Cardiac fibroblast (primary cell): ENCODE measurements at regions not wholly inside any gene's neighbourhood (a gene's known extent, or its start where the extent isn't known, plus 50 kb on each side); places are given as distances from the start of the nearest gene placed in this dataset.
"Not testable (repeated sequence)": the region's sequence is repeated elsewhere in the genome, so short reads cannot be mapped to it uniquely, and the experiment has no call there.

Experiments used
- DNase-seq, 2 donors: peaks; one replicate each; pipeline versions ENCODE4 v3.0.0 to v3.0.0-alpha.2; 2010; ENCODE audit warnings: low read depth in 2 of 2
- H3K4me3 ChIP-seq, 2 donors: replicated peaks in 1 of 2; 1 replicate in 1 of 2; 2 replicates in 1 of 2; pipeline ENCODE4 v1.5.1; 2011; ENCODE audit warnings: low read depth in 2 of 2, low read length in 2 of 2, mild to moderate bottlenecking in 2 of 2, moderate library complexity in 1 of 2
- TF ChIP-seq, protein P1 (sequence below): IDR thresholded peaks from one replicate; pipeline ENCODE4 v1.5.1; 2011; ENCODE audit warnings: low read depth, mild to moderate bottlenecking, low read length, inconsistent platforms

DNA sequence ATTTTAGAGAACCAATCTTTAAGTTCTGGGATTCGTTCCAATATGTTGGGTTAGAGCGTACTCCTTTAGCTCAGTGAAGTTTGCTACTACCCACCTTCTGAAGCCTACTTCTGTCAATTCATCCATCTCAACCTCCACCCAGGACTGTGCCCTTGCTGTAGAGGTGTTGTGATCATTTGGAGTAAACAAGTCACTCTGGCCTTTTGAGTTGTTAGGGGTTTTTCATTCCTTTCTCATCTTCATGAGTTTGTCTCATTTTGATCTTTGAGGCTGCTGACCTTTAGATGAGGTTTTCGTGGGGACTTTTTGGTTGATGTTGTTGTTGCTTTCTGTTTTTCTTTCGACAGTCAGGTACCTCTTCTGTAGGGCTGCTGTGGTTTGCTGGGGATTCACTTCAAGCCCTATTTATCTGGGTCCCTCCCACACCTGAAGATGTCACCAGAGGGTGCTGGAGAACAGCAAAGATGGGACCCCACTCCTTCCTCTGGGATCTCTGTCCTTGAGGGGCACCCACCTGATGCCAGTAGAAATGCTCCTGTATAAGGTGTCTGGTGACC lies 158.4 kb downstream of the ANKRD36B start:
- not testable (repeated sequence) for DNase-seq, H3K4me3 ChIP-seq

DNA sequence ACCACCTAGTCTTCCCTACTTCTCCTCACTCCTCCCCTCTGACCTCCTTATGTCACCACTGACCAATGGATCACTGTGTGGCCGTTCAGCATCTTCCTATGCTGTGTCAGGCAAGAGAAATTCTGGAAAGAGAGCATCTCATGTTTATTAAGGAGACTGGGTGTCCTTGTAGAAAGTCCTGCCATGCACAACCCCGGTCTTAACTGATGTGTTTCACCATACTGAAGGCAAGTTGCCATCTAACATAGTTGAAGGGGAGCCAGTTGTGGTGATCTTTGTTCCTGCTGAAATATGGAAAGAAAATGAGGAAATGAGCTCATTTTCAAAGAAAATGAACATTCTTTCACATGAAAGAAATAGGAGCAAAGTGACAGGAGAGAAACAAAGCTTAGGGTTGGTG lies 167.3 kb downstream of the ANKRD36B start:
- H3K4me3 ChIP-seq, DNase-seq: not testable (repeated sequence)

DNA sequence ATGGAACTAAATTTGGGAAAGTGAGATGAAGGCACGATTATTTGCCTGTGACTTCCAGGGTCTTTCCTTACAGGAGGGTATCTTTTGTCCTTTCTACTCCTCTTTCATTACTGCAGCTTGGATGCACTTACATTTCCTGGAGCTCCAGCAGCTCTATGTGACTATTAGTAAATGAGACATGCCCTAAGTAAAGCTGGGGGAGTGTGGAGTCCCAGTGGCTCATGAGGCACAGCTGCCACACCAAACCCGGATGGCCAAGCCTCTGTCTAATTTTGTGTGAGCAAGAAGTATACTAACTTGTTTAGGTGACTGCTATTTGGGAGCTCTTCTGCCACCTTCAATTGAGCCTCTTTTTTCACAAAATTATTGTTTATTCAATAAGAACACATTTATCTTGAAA lies 183.3 kb downstream of the ANKRD36B start:
- not testable (repeated sequence) for H3K4me3 ChIP-seq, DNase-seq

DNA sequence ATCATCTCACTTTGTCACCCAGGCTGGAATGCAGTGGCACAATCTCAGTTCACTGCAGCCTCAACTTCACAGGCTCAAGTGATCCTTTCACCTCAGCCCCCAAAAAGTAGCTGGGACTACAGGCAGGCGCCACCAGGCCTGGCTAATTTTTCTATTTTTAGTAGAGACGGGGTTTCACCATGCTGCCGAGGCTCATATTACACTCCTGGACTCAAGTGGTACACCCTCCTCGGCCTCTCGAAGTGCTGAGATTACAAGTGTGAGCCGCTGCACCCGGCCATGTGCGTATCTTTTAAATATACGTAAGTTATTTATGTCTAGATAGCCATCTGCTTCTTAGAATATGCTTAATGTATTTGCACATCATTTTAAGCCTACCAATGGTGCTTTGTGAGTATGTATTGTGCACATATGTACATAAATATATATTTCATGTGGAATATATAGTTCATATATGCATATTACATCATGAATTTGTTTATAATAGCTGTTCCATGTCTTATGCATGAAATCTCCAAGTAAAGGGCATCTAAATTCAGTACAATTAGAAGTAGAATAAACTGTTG lies 184.4 kb downstream of the ANKRD36B start:
- not testable (repeated sequence) for H3K4me3 ChIP-seq, DNase-seq

DNA sequence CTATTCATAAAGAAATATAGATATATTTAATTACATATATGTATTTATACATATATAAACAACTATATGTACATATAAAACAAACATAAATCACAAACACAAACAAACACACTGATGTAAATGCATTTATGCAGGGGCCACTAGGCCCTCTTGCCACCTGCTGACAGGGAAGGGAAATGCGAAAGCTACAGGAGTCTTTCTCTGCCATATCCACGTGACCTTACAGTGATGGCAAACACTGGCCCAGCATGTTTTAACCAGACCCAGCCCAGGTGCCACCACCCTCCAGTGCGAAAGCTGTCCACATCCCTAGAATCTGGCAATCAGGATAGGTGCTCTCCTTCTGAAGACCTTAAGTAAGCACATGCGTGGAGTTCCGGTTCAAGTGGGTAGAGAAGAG lies 187.0 kb downstream of the ANKRD36B start:
- not testable (repeated sequence) for H3K4me3 ChIP-seq, DNase-seq

DNA sequence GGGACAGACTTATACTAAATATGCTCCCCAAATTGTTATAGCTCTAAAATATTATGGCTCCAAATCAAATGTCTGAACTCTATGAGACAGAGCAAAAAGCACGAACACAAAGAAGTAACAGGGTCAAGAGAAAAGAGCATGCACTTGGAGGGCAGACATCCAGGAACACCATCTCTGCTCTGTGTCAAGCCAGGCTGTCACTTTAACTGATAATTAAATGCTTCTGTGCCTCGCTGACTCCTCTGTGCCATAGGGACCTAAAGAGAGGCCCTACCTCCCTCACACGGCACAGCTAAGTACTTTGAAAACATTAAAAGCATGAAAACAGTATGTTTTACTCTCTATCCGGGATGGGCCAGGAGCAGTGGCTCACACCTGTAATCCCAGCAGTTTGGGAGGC lies 194.0 kb downstream of the ANKRD36B start:
- not testable (repeated sequence) for DNase-seq, H3K4me3 ChIP-seq

DNA sequence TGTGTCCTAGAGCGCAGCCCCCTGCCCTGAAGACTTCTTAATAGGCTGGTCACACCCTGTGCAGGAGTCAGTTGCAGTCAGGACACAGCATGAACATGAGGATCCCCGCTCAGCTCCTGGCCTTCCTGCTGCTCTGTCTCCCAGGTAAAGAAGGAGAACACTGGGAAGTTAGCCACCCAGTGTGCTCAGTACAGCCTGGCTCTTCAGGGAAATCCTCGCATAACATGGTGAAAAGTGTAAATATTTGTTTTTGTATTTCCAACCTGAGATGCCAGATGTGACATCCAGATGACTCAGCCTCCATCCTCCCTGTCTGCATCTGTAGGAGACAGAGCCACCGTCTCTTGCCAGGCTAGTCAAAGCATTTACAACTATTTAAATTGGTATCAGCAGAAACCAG lies 203.9 kb downstream of the ANKRD36B start:
- not testable (repeated sequence) for DNase-seq, H3K4me3 ChIP-seq

DNA sequence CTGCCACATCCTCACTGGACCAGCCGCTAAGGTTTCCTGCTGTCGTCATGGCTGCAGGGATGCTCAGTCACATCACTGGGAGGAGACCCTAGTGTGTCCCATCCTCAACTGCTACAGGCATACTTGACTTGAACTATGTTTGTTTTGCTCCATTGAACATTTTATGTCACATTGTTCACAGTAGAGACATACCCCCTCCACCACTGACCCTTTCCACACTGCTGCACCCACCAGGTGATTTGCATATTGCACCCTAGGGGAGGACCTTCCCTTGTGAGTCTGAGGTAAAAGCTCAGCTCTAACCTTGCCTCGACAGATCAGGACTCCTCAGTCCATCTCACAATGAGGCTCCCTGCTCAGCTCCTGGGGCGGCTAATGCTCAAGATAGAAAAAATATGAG lies 213.8 kb downstream of the ANKRD36B start:
- H3K4me3 ChIP-seq = not testable (repeated sequence)

DNA sequence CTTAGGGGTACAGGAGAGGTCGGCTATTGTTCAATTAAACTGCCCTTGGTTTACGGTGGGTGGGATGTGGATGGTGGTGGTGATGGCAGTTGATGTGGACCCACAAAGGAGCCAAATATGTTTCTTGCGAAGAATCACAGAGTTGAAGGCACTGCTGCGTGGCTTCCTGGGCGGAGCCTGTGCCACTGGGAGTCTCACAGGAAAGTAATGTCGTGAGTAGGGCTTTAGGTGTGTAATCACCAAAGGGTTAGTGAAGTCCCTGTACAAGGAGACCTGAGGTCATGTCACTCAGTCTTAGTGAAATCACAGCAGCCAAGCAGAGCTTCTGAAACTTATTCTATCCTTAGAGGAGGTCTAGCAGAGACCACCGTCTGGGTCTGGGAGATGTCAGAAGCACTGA lies 215.3 kb downstream of the ANKRD36B start:
- not testable (repeated sequence) for DNase-seq, H3K4me3 ChIP-seq

More for the DNA sequence above, 213.8 kb downstream of the ANKRD36B start:
- DNase-seq = not testable (repeated sequence)

DNA sequence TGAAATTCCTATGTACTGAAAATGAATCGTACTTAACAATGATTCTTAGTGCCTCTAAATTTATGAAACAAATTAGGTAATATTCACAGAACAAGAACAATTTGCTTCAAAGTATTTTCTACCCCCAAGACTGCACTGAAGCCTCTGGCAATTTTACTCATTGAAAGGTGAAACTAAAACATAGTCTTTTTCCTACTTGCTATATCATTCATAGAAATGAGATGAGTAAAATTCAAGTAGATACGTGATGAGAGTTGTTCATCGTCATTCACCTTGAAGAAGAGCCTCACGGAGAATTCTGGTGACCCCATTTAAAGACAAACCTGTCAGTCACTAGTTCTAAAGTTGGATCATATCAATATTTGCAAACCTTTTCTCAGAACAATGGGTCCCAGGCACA lies 226.5 kb downstream of the ANKRD36B start:
- H3K4me3 ChIP-seq, DNase-seq: not testable (repeated sequence)

DNA sequence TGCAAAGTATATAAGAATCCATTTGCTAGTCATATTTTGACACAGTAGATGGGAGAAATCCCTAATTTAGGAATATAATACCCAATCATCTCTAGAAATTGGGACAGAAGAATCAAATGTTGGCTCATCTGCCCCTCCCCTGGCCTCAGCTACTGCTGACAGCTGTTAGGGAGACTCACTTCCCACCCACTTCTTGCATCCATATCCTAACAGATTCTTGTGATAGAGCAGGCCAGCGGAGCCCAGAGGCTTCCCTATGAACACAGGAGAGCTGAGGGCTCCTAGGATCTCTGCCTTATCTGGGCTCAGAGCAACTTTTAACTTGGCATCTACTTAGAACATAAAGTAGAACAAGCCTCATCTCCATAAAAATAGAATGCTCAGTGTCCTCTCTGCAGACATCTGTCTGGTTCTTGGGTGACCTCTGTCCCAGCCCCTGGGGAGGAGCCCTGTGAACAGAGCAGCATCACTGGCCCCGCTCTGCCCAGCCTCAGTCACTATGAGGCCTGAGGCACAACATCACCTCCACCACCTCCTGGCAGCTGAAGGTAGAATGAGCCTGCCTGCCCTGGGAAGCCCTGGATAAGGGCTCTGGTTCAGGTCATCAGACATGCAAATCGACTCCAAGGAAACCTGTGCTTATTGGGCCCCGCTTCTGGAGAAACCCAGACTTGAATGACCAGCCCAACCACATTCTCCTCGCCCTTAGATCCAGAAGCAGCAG lies 229.7 kb downstream of the ANKRD36B start:
- no peak for DNase-seq
- H3K4me3 ChIP-seq = no peak overlapping the region
- TF ChIP-seq, protein P1, sequence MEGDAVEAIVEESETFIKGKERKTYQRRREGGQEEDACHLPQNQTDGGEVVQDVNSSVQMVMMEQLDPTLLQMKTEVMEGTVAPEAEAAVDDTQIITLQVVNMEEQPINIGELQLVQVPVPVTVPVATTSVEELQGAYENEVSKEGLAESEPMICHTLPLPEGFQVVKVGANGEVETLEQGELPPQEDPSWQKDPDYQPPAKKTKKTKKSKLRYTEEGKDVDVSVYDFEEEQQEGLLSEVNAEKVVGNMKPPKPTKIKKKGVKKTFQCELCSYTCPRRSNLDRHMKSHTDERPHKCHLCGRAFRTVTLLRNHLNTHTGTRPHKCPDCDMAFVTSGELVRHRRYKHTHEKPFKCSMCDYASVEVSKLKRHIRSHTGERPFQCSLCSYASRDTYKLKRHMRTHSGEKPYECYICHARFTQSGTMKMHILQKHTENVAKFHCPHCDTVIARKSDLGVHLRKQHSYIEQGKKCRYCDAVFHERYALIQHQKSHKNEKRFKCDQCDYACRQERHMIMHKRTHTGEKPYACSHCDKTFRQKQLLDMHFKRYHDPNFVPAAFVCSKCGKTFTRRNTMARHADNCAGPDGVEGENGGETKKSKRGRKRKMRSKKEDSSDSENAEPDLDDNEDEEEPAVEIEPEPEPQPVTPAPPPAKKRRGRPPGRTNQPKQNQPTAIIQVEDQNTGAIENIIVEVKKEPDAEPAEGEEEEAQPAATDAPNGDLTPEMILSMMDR = no peak

DNA sequence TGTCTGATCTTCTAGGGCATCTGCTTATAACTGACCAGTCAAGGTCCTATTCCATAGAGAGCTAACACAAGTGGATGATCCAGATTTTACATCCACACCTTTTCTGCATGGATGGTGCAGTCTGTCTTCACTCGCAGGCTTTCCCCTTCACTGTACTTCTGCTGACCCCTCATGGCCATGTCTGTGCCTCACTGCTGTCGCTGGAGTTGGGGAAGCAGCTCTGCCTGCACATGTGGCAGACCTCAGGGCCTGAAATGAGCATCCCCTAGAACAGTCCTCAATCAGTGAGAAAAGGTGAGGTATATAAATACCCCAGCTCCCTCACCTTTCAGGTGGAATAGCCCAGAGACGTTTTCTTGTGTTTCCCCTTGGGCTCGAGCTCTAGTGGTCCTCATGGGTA lies 233.8 kb downstream of the ANKRD36B start:
- TF ChIP-seq, protein P1 = no peak
- H3K4me3 ChIP-seq = no peak overlapping the region
- DNase-seq = peak in 1 of 2 donors; percentile 3
